ENCODE measurements at regions not wholly inside any gene's neighbourhood (a gene's known extent, or its start where the extent isn't known, plus 50 kb on each side); places are given as distances from the start of the nearest gene placed in this dataset.

DNA sequence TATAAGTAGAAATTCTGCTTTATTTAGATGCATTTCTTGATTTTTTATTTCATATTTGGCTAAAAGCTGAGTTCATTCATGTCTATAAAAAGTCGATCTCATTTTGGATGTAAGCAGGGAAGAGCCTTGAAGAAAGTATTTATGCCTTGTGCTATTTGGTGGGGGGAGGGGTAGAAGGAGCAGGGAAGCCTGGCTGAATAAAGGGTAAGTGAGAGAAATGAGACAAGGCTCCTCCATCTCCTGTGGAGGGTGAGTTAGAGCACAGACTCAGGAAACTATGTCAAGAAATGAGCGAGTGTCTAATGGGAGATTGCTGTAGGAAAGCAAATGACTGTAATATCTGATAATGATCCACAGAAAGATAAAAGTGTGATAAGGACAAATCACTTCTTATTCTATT lies 121.8 kb upstream of the ATP11B start:
- 47% methylated on average over 2 of the region's 2 CpGs for WGBS
- no peaks in the 10 kb centered on the region for H3K36me3 ChIP-seq
- TF ChIP-seq, protein P1, sequence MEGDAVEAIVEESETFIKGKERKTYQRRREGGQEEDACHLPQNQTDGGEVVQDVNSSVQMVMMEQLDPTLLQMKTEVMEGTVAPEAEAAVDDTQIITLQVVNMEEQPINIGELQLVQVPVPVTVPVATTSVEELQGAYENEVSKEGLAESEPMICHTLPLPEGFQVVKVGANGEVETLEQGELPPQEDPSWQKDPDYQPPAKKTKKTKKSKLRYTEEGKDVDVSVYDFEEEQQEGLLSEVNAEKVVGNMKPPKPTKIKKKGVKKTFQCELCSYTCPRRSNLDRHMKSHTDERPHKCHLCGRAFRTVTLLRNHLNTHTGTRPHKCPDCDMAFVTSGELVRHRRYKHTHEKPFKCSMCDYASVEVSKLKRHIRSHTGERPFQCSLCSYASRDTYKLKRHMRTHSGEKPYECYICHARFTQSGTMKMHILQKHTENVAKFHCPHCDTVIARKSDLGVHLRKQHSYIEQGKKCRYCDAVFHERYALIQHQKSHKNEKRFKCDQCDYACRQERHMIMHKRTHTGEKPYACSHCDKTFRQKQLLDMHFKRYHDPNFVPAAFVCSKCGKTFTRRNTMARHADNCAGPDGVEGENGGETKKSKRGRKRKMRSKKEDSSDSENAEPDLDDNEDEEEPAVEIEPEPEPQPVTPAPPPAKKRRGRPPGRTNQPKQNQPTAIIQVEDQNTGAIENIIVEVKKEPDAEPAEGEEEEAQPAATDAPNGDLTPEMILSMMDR (IDR thresholded peaks at IDR 0.05), result no peak
- TF ChIP-seq POLR2A (IDR thresholded peaks at IDR 0.05), result no peak
- TF ChIP-seq POLR2AphosphoS5 (IDR thresholded peaks at IDR 0.05), result no peak
- no peak for TF ChIP-seq EP300 (IDR thresholded peaks at IDR 0.05)

DNA sequence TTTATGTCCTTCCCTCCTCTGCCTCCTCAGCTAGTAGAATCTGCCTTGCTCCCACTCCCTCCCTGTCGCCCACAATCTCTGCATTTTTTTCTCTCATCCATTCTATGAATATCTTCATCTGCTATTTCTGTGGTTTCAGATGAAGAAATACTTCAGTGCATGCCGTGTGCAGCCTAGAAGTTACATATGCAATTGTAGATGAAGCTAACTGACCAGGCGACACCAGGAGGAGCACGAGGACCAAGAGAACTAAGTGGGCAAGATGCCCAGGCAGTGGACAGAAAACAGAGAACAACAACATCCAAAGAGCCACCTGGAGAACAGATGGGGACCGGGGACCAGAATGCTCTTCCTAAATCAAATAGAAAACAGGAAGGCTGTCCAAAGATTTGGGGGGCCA lies 121.4 kb upstream of the ATP11B start:
- DNase-seq (ENCODE audit: low spot score in 2 of 2), result no peak
- Histone ChIP-seq H3K36me3 (no peaks in the 10 kb centered on the region), H3K4me3 (no peak overlapping the region), H3K27ac (no peak overlapping the region), H3K4me1 (no peaks in the 10 kb centered on the region), H3K27me3 (peaks cover 21% of the 10 kb centered on the region), H3K9me3 (no peaks in the 10 kb centered on the region)
- 57% methylated on average over 5 of the region's 5 CpGs for WGBS
- no peak for TF ChIP-seq POLR2A (IDR thresholded peaks at IDR 0.05)
- TF ChIP-seq EP300 (IDR thresholded peaks at IDR 0.05), result no peak
- TF ChIP-seq, protein P1 (IDR thresholded peaks at IDR 0.05), result no peak
- TF ChIP-seq POLR2AphosphoS5 (IDR thresholded peaks at IDR 0.05), result no peak

More for the DNA sequence above, 121.8 kb upstream of the ATP11B start:
- Histone ChIP-seq H3K27me3 (peaks cover 21% of the 10 kb centered on the region), H3K9me3 (no peaks in the 10 kb centered on the region), H3K27ac (no peak overlapping the region), H3K4me1 (no peaks in the 10 kb centered on the region), H3K4me3 (no peak overlapping the region)
- no peak for DNase-seq (ENCODE audit: low spot score in 2 of 2)

DNA sequence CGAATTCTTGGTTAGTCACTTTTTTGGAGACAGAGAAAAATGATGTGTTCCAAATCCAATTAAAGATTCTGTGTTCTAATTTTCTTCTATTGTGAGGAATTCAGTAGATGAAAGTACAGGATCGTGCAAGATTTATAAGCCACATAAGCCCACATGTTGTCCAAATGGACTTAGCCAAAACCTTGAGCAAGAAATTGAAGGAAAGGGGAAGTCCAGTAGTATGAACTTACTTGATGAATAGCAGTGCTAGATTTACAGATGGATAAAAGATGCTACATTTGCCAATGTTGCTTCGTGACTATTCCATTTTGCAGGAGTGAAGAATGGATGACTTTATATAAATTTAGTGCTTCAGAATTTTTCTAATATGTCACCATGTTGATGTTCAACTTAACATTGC lies 120.0 kb upstream of the ATP11B start:
- WGBS, result 54% methylated on average over 3 of the region's 3 CpGs
- Histone ChIP-seq H3K9me3 (no peaks in the 10 kb centered on the region), H3K27ac (no peak overlapping the region), H3K27me3 (peaks cover 21% of the 10 kb centered on the region), H3K36me3 (no peaks in the 10 kb centered on the region), H3K4me1 (no peaks in the 10 kb centered on the region), H3K4me3 (no peak overlapping the region)
- TF ChIP-seq POLR2AphosphoS5 (IDR thresholded peaks at IDR 0.05), result no peak
- no peak for DNase-seq (ENCODE audit: low spot score in 2 of 2)

DNA sequence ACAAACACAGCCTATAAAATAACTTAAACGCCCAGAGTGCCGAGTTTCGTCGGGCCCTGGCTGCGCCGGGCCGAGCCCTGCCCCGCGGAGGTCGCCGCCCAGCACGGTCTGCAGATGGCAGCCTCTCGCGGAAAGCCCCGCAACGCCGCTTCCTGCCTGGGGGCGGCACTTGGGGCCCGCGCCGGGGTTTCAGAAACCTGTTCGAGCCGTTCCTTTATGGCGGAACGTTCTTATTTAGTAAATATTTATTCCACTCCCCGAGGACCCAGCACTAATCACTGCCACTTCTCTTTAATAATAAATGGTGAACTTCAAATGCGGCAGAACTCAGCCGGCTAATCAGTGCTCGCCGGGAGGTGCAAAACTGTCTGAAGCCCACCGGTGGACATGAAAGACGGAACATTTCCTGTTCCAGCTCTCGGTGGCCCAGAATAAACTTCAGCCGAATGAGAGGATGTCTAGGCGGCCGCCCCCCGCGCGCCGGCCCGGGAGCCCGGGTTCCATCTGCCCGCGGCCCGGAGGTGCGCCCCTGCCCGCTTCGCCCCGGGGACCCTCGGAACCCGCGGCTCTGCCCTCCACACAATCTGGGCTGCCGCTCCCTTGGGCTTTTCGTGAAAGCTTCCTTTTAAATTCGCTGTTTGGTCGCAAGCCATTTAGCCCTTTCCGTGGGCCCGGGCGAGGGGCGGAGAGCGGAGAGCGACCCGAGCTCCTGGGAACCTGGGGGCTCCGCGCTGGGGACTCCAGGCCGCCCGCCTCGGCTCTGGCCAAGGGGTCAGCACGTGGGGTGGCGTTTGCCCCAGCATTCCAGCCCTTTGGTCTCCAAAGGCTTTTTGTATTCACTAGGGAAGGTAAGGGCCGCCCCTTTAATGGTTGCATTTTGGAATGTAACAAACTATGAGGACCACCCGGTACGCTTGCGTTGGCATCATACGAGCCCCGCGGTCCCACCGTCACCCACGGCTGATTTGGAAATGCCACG lies 110.8 kb upstream of the ATP11B start:
- 1% methylated on average over 35 of the region's 80 CpGs for WGBS
- Histone ChIP-seq H3K4me3 (peak overlapping the region; percentile 63), H3K4me1 (peaks cover 16% of the 10 kb centered on the region), H3K36me3 (no peaks in the 10 kb centered on the region), H3K27ac (no peak overlapping the region), H3K9me3 (no peaks in the 10 kb centered on the region), H3K27me3 (peaks cover 27% of the 10 kb centered on the region)
- TF ChIP-seq EP300 (IDR thresholded peaks at IDR 0.05) (no peak), POLR2A (IDR thresholded peaks at IDR 0.05) (no peak)
- TF ChIP-seq, protein P1 (IDR thresholded peaks at IDR 0.05), result no peak
- DNase-seq (ENCODE audit: low spot score in 2 of 2), result no peak

DNA sequence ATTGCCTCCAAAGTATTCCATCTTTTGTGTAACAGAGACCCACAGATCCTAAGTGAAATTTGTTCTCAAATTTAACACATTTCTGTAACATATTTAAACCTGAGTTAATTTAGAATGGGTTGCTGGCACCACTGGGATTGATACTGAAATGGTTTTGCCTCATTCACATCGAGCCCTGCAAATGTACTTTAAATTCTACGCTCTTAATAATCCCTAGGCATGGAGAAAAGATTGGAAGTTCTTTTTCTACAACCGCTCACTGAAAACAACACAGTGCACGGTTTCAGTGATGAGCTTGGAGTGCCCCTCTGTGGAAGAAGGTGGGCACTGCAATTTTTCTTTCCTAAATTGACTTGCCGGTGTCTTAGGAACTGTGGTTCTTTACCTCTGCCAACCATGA lies 109.9 kb upstream of the ATP11B start:
- H3K9me3 ChIP-seq, result no peaks in the 10 kb centered on the region
- H3K36me3 ChIP-seq, result no peaks in the 10 kb centered on the region
- H3K4me1 ChIP-seq, result peaks cover 16% of the 10 kb centered on the region
- 1% methylated on average over 5 of the region's 5 CpGs for WGBS
- H3K27ac ChIP-seq, result no peak overlapping the region
- no peak for DNase-seq (ENCODE audit: low spot score in 2 of 2)
- H3K27me3 ChIP-seq, result peaks cover 32% of the 10 kb centered on the region
- TF ChIP-seq POLR2A (IDR thresholded peaks at IDR 0.05), result no peak
- TF ChIP-seq, protein P1 (IDR thresholded peaks at IDR 0.05), result peak; percentile 69 to 86
- peak overlapping the region; percentile 63 for H3K4me3 ChIP-seq

Data from suprapubic skin (tissue), 4 donors.